Common myeloid progenitor, CD34-positive (primary cell): ENCODE measurements at regions not wholly inside any gene's neighbourhood (a gene's known extent, or its start where the extent isn't known, plus 50 kb on each side); places are given as distances from the start of the nearest gene placed in this dataset.

Experiments used
- CTCF ChIA-PET: fragments of 350-600 bp; sonication (Branson Sonifier 250); formaldehyde crosslinking; loops from one replicate; lab custom pipeline; 2021; ENCODE audit warnings: antibody characterized with exemption; lab: Charles Lee
- POLR2A ChIA-PET: fragments of 350-600 bp; sonication (Branson Sonifier 250); formaldehyde crosslinking; loops from one replicate; lab custom pipeline; 2021; ENCODE audit warnings: antibody characterized with exemption; lab: Charles Lee
- DNase-seq, 3 donors: peaks; one replicate each; pipeline versions ENCODE4 v3.0.0 to v3.0.0-alpha.2; 2013
- H3K27ac ChIP-seq, 2 experiments: 1 replicate in 1 of 2; 2 replicates in 1 of 2; pipeline ENCODE4 v1.7.0; 2013; ENCODE audit warnings: inconsistent platforms in 2 of 2, low read length in 2 of 2, mild to moderate bottlenecking in 2 of 2, low read depth in 1 of 2, moderate library complexity in 1 of 2; ENCODE audit not compliant: severe bottlenecking in 2 of 2, insufficient read depth in 1 of 2, poor library complexity in 1 of 2
- H3K27me3 ChIP-seq, 5 experiments: replicated peaks in 2 of 5; 1 replicate in 3 of 5; 2 replicates in 2 of 5; pipeline versions ENCODE4 v1.6.1 to v1.7.0; 2013; ENCODE audit warnings: low read length in 4 of 5, mild to moderate bottlenecking in 2 of 5, moderate library complexity in 2 of 5, inconsistent platforms in 1 of 5; ENCODE audit not compliant: insufficient read depth in 5 of 5, control insufficient read depth in 4 of 5
- H3K36me3 ChIP-seq, 4 experiments: 1 replicate in 2 of 4; 2 replicates in 2 of 4; pipeline versions ENCODE4 v1.6.1 to v1.7.0; 2013; ENCODE audit warnings: low read length in 3 of 4, control low read depth in 1 of 4, mild to moderate bottlenecking in 1 of 4; ENCODE audit not compliant: control insufficient read depth in 4 of 4, insufficient read depth in 4 of 4
- H3K4me1 ChIP-seq, 4 experiments: 1 replicate in 3 of 4; 2 replicates in 1 of 4; pipeline versions ENCODE4 v1.6.1 to v1.7.1; 2013; ENCODE audit warnings: low read length in 3 of 4, mild to moderate bottlenecking in 3 of 4, control low read depth in 1 of 4, inconsistent platforms in 1 of 4, moderate library complexity in 1 of 4; ENCODE audit not compliant: control insufficient read depth in 4 of 4, insufficient read depth in 4 of 4; ENCODE audit errors: control extremely low read depth in 1 of 4
- H3K4me3 ChIP-seq, 7 experiments: 1 replicate in 4 of 7; 2 replicates in 3 of 7; pipeline versions ENCODE4 v1.5.1 to v1.7.0; 2013; ENCODE audit warnings: mild to moderate bottlenecking in 7 of 7, low read length in 6 of 7, moderate library complexity in 6 of 7, inconsistent platforms in 2 of 7, low read depth in 2 of 7, control low read depth in 1 of 7; ENCODE audit not compliant: insufficient read depth in 4 of 7, control insufficient read depth in 1 of 7; ENCODE audit errors: extremely low read depth in 1 of 7
- H3K9me3 ChIP-seq, 5 experiments: 1 replicate in 4 of 5; 2 replicates in 1 of 5; pipeline versions ENCODE4 v1.6.1 to v1.7.1; 2013; ENCODE audit warnings: low read length in 4 of 5, mild to moderate bottlenecking in 2 of 5, inconsistent platforms in 1 of 5, low read depth in 1 of 5, moderate library complexity in 1 of 5; ENCODE audit not compliant: control insufficient read depth in 4 of 5, insufficient read depth in 2 of 5; ENCODE audit errors: control extremely low read depth in 1 of 5
- WGBS: methylation state at CpG from one replicate; pipeline ENCODE4 v1.1.5; 2013; ENCODE audit not compliant: insufficient coverage; 5-methylcytosine and 5-hydroxymethylcytosine counted together

- Histone ChIP-seq H3K27ac (no peak overlapping the region), H3K4me1 (no peaks in the 10 kb centered on the region), H3K4me3 (no peak overlapping the region), H3K9me3 (no peaks in the 10 kb centered on the region), H3K27me3 (no peaks in the 10 kb centered on the region), H3K36me3 (no peaks in the 10 kb centered on the region)
- ChIA-PET CTCF (no interaction called here), POLR2A (no interaction called here)
- DNase-seq: no peak
- WGBS: 0% methylated on average over 1 of the region's 3 CpGs
Observed at GRCh38 chr15:26358708-26359107, 414.2 kb downstream of the GABRB3 start.

DNA sequence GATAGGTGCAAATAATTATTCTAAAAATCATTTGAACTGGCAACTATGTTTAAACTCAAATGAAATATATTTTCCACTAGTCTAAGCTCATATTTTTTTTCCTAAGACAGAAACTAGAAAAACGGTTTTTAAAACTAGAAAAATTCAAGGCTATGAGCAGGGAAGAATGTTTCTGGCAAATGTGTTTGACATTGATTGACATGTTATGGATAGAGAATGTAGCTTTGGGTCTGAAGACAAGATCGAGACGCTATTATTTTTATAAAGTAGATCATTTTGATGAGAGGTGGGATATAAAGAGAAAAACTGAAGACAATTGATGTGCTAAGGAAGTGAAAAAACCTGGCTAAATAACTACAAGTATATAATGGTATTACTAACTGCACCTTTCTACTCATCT is 415.2 kb downstream of the GABRB3 start:
- Histone ChIP-seq H3K4me3 (no peak overlapping the region), H3K4me1 (no peaks in the 10 kb centered on the region), H3K36me3 (no peaks in the 10 kb centered on the region), H3K27me3 (no peaks in the 10 kb centered on the region), H3K9me3 (no peaks in the 10 kb centered on the region), H3K27ac (no peak overlapping the region)
- ChIA-PET POLR2A (no interaction called here), CTCF (no interaction called here)
- DNase-seq: no peak
- WGBS: 100% methylated on average over 1 of the region's 3 CpGs

DNA sequence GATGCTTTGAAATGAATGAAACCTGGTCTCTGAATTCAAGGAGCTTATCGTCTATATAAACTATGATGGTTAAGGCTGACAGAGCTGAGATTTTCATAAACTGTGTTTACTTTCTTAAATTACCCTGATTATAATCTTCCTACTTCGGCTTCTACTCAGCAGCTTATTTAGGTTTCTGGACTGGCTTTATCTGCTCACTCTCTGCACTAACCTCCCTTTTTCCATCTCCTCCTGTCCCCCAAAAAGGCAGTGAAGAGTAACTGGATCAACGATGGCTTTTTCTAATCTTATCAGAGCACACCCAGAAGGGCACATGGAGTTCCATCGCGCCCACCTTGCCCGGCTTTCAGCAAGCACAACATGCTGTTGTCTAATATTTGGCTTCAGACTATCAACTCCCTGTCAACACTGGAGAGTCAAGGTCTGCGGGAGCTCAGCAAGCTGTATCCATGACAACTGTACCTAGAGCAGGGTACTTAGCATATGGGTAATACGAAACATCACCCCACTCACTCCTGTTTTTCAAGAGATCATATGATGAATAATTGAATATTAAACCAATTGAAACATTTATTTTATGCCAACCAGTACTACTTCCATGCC is 417.3 kb downstream of the GABRB3 start:
- H3K36me3 ChIP-seq: no peaks in the 10 kb centered on the region
- WGBS: 56% methylated on average over 5 of the region's 8 CpGs
- H3K4me3 ChIP-seq: no peak overlapping the region
- POLR2A ChIA-PET: no interaction called here
- no peaks in the 10 kb centered on the region for H3K27me3 ChIP-seq
- H3K9me3 ChIP-seq: no peaks in the 10 kb centered on the region
- H3K27ac ChIP-seq: no peak overlapping the region
- no peak for DNase-seq
- CTCF ChIA-PET: no interaction called here
- no peaks in the 10 kb centered on the region for H3K4me1 ChIP-seq

GRCh38 chr15:26352909-26353308 is 420.0 kb downstream of the GABRB3 start:
- H3K27ac ChIP-seq: no peak overlapping the region
- CTCF ChIA-PET: no interaction called here
- H3K4me1 ChIP-seq: no peaks in the 10 kb centered on the region
- H3K36me3 ChIP-seq: no peaks in the 10 kb centered on the region
- H3K4me3 ChIP-seq: no peak overlapping the region
- no peaks in the 10 kb centered on the region for H3K27me3 ChIP-seq
- H3K9me3 ChIP-seq: no peaks in the 10 kb centered on the region
- 100% methylated on average over 1 of the region's 4 CpGs for WGBS
- POLR2A ChIA-PET: no interaction called here
- DNase-seq: no peak

DNA sequence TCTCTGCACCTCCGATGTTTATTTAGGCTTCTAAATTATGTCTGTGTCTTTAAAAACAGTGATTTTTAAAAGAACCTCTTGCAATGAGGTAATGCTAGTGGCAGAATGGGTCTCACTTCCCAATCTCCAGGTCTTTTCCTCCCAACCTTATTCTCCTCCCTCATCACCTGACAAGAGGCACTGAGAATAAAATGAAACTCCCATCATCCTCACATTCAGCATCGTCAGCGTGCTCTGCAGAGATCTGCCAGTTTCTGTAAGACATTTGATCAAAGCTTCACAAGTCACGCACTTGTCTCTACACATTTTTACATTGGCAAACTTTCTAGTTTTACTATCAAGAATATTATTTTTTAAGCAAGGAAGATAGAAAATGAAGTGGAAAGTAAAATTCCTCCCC is 420.5 kb downstream of the GABRB3 start:
- Histone ChIP-seq H3K27ac (no peak overlapping the region), H3K9me3 (no peaks in the 10 kb centered on the region), H3K27me3 (no peaks in the 10 kb centered on the region), H3K4me3 (no peak overlapping the region), H3K4me1 (no peaks in the 10 kb centered on the region), H3K36me3 (no peaks in the 10 kb centered on the region)
- no peak for DNase-seq
- CTCF ChIA-PET: no interaction called here
- WGBS: 89% methylated on average over 3 of the region's 4 CpGs
- POLR2A ChIA-PET: no interaction called here

- Histone ChIP-seq H3K27me3 (no peaks in the 10 kb centered on the region), H3K4me3 (no peak overlapping the region), H3K4me1 (no peaks in the 10 kb centered on the region), H3K9me3 (peaks cover 0 to 1% (median 0%) of the 10 kb centered on the region in 5 experiments), H3K27ac (no peak overlapping the region), H3K36me3 (no peaks in the 10 kb centered on the region)
- ChIA-PET CTCF (no interaction called here), POLR2A (no interaction called here)
- no peak for DNase-seq
Observed at GRCh38 chr15:26325495-26325894, 447.4 kb downstream of the GABRB3 start.

DNA sequence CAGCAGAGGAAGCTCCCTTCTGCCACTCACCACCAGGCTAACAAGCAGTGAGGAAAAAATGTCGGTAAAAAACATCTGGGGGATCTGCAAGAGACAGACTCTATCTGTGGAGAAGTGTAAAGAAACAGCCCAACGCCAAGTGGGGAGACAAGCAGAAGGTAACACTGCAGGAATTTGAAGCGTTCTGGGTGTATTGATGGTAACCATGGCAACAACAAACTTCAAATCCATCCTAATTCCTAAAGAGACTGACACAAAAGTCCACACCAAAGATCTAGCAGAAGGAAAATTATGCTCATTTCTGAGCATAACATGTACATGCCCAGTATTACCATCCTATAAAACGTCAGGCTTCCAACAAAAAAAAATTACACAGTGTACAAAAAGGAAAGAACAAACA is 449.3 kb downstream of the GABRB3 start:
- Histone ChIP-seq H3K36me3 (no peaks in the 10 kb centered on the region), H3K9me3 (no peaks in the 10 kb centered on the region), H3K4me1 (no peaks in the 10 kb centered on the region), H3K27me3 (no peaks in the 10 kb centered on the region), H3K4me3 (no peak overlapping the region), H3K27ac (no peak overlapping the region)
- 100% methylated on average over 1 of the region's 4 CpGs for WGBS
- ChIA-PET POLR2A (no interaction called here), CTCF (no interaction called here)
- DNase-seq: no peak
